CD14-positive monocyte (primary cell): ENCODE measurements at regions not wholly inside any gene's neighbourhood (a gene's known extent, or its start where the extent isn't known, plus 50 kb on each side); places are given as distances from the start of the nearest gene placed in this dataset.

Experiments used
- DNase-seq, 3 donors: peaks; one replicate each; pipeline ENCODE4 v3.0.0-alpha.2; 2011 to 2022
- H2AFZ ChIP-seq: 2 replicates; pipeline ENCODE4 v1.6.0; 2012; ENCODE audit warnings: mild to moderate bottlenecking, low read depth, low read length, inconsistent platforms; ENCODE audit not compliant: insufficient read depth, poor library complexity, severe bottlenecking
- H3K27ac ChIP-seq, 2 donors: 1 replicate in 1 of 2; 2 replicates in 1 of 2; pipeline ENCODE4 v1.5.1; 2012 to 2013; ENCODE audit warnings: low read length in 2 of 2, control low read depth in 1 of 2, inconsistent platforms in 1 of 2, low read depth in 1 of 2, mild to moderate bottlenecking in 1 of 2
- H3K27me3 ChIP-seq, 2 donors: one replicate each; pipeline versions ENCODE4 v1.6.0 to v1.6.1; 2011 to 2013; ENCODE audit warnings: low read length in 2 of 2; ENCODE audit not compliant: control insufficient read depth in 2 of 2, insufficient read depth in 2 of 2
- H3K36me3 ChIP-seq, 2 donors: replicated peaks in 1 of 2; 1 replicate in 1 of 2; 2 replicates in 1 of 2; pipeline versions ENCODE4 v1.5.1 to v1.6.1; 2012 to 2013; ENCODE audit warnings: low read length in 2 of 2, control low read depth in 1 of 2, inconsistent platforms in 1 of 2, mild to moderate bottlenecking in 1 of 2; ENCODE audit not compliant: insufficient read depth in 2 of 2, control insufficient read depth in 1 of 2
- H3K4me1 ChIP-seq, 2 donors: 1 replicate in 1 of 2; 2 replicates in 1 of 2; pipeline versions ENCODE4 v1.5.1 to v1.6.1; 2012 to 2013; ENCODE audit warnings: low read length in 2 of 2, control low read depth in 1 of 2, inconsistent platforms in 1 of 2, mild to moderate bottlenecking in 1 of 2, moderate library complexity in 1 of 2; ENCODE audit not compliant: insufficient read depth in 2 of 2, control insufficient read depth in 1 of 2
- H3K4me2 ChIP-seq: replicated peaks from 2 replicates; pipeline ENCODE3; 2012; ENCODE audit warnings: low read length, moderate library complexity, mild to moderate bottlenecking; ENCODE audit not compliant: poor library complexity, severe bottlenecking; ENCODE audit errors: extremely low read depth
- H3K4me3 ChIP-seq, 3 experiments: fragments of 200-600 bp in 1 of 3; sonication (generic) in 1 of 3; replicated peaks in 1 of 3; 1 replicate in 2 of 3; 2 replicates in 1 of 3; pipeline ENCODE4 v1.5.1; 2011 to 2013; ENCODE audit warnings: low read length in 3 of 3, mild to moderate bottlenecking in 3 of 3, control low read depth in 2 of 3, low read depth in 2 of 3, inconsistent platforms in 1 of 3, moderate library complexity in 1 of 3
- H3K79me2 ChIP-seq: 2 replicates; pipeline ENCODE4 v1.6.0; 2012; ENCODE audit warnings: mild to moderate bottlenecking, control low read depth, inconsistent platforms, low read length, moderate library complexity; ENCODE audit not compliant: insufficient read depth
- H3K9ac ChIP-seq: 2 replicates; pipeline ENCODE4 v1.6.0; 2017; ENCODE audit warnings: low read length, mild to moderate bottlenecking; ENCODE audit not compliant: insufficient read depth, poor library complexity, severe bottlenecking
- H3K9me3 ChIP-seq, 2 donors: replicated peaks in 1 of 2; 1 replicate in 1 of 2; 2 replicates in 1 of 2; pipeline versions ENCODE4 v1.5.1 to v1.6.1; 2012 to 2013; ENCODE audit warnings: low read length in 2 of 2, control low read depth in 1 of 2; ENCODE audit not compliant: control insufficient read depth in 1 of 2, insufficient read depth in 1 of 2
- H4K20me1 ChIP-seq: 2 replicates; pipeline ENCODE4 v1.6.0; 2012; ENCODE audit warnings: mild to moderate bottlenecking, low read length, control low read depth, moderate library complexity; ENCODE audit not compliant: insufficient read depth
- H3K27ac Mint-ChIP-seq, 7 donors: one replicate each; pipeline ENCODE4 v1.8.0; 2020; ENCODE audit warnings: mild to moderate bottlenecking in 7 of 7, mixed read lengths in 7 of 7, moderate library complexity in 6 of 7, inconsistent platforms in 2 of 7
- H3K27me3 Mint-ChIP-seq, 3 donors: one replicate each; pipeline ENCODE4 v1.8.0; 2021 to 2022; ENCODE audit warnings: low read depth in 3 of 3, mild to moderate bottlenecking in 3 of 3, mixed read lengths in 3 of 3, moderate library complexity in 3 of 3, inconsistent platforms in 1 of 3
- H3K36me3 Mint-ChIP-seq, 2 donors: one replicate each; pipeline ENCODE4 v1.8.0; 2020; ENCODE audit warnings: mixed read lengths in 2 of 2, inconsistent platforms in 1 of 2, mild to moderate bottlenecking in 1 of 2
- H3K4me1 Mint-ChIP-seq: one replicate; pipeline ENCODE4 v1.8.0; 2020; ENCODE audit warnings: mild to moderate bottlenecking, mixed read lengths
- H3K4me3 Mint-ChIP-seq, 2 donors: one replicate each; pipeline ENCODE4 v1.8.0; 2020; ENCODE audit warnings: mild to moderate bottlenecking in 2 of 2, mixed read lengths in 2 of 2, moderate library complexity in 1 of 2
- H3K9me3 Mint-ChIP-seq, 7 donors: one replicate each; pipeline ENCODE4 v1.8.0; 2020 to 2022; ENCODE audit warnings: mixed read lengths in 7 of 7, mild to moderate bottlenecking in 6 of 7, moderate library complexity in 6 of 7, inconsistent platforms in 2 of 7
- CTCF ChIP-seq: fragments of 200-600 bp; IDR thresholded peaks from one replicate; pipeline ENCODE4 v1.8.0; 2022; ENCODE audit warnings: antibody characterized with exemption, mild to moderate bottlenecking
- WGBS: methylation state at CpG from one replicate; pipeline ENCODE4 v1.1.5; 2013; ENCODE audit warnings: missing lambda C conversion rate; ENCODE audit not compliant: insufficient coverage; 5-methylcytosine and 5-hydroxymethylcytosine counted together
- intact Hi-C, 2 donors: fragments of 100-400 bp; cut with micrococcal nuclease; formaldehyde crosslinking; loops; one replicate each; pipeline versions ENCODE4 v1.15.0 to v1.15.1; 2023

GRCh38 chr7:114766041-114766356 lies 155.9 kb upstream of the MDFIC start:
- Mint-ChIP-seq H3K36me3 (no peaks in the 10 kb centered on the region), H3K4me1 (no peaks in the 10 kb centered on the region), H3K9me3 (peaks cover 0 to 3% (median 0%) of the 10 kb centered on the region in 7 donors), H3K4me3 (no peak overlapping the region), H3K27ac (no peak overlapping the region), H3K27me3 (peaks cover 0 to 2% (median 0%) of the 10 kb centered on the region in 3 donors)
- Histone ChIP-seq H3K79me2 (no peaks in the 10 kb centered on the region), H2AFZ (no peak overlapping the region), H3K27ac (no peak overlapping the region), H3K4me1 (no peaks in the 10 kb centered on the region), H3K4me3 (no peak overlapping the region), H3K9me3 (peaks cover 0 to 3% of the 10 kb centered on the region in 2 donors), H3K27me3 (no peaks in the 10 kb centered on the region), H3K9ac (no peak overlapping the region), H3K4me2 (no peak overlapping the region), H3K36me3 (no peaks in the 10 kb centered on the region), H4K20me1 (no peaks in the 10 kb centered on the region)
- 94% methylated on average over 5 of the region's 5 CpGs for WGBS
- intact Hi-C loops = no loop called here
- TF ChIP-seq CTCF = no peak
- DNase-seq = no peak

- no peaks in the 10 kb centered on the region for H3K4me1 ChIP-seq
- no peak overlapping the region for H3K4me3 ChIP-seq
- H2AFZ ChIP-seq = no peak overlapping the region
- Mint-ChIP-seq H3K9me3 (peaks cover 0 to 2% (median 0%) of the 10 kb centered on the region in 7 donors), H3K4me1 (no peaks in the 10 kb centered on the region), H3K4me3 (no peak overlapping the region), H3K27ac (no peak overlapping the region), H3K36me3 (no peaks in the 10 kb centered on the region), H3K27me3 (no peaks in the 10 kb centered on the region)
- no peaks in the 10 kb centered on the region for H3K9me3 ChIP-seq
- H3K27me3 ChIP-seq = no peaks in the 10 kb centered on the region
- H3K27ac ChIP-seq = no peak overlapping the region
- H3K9ac ChIP-seq = no peak overlapping the region
- no peak for TF ChIP-seq CTCF
- H3K36me3 ChIP-seq = no peaks in the 10 kb centered on the region
- intact Hi-C loops = no loop called here
- no peak overlapping the region for H3K4me2 ChIP-seq
- DNase-seq = no peak
- H4K20me1 ChIP-seq = no peaks in the 10 kb centered on the region
- no peaks in the 10 kb centered on the region for H3K79me2 ChIP-seq
- no CpG with 5 or more reads among the region's 1 CpG for WGBS
Measured at GRCh38 chr7:114777288-114777687, 144.6 kb upstream of the MDFIC start.
